Muscle layer of duodenum (tissue), 2 donors: ENCODE measurements at regions not wholly inside any gene's neighbourhood (a gene's known extent, or its start where the extent isn't known, plus 50 kb on each side); places are given as distances from the start of the nearest gene placed in this dataset.

Experiments used
- H3K27ac ChIP-seq: one replicate; pipeline ENCODE4 v1.7.0; 2013; ENCODE audit warnings: mild to moderate bottlenecking, low read length
- H3K27me3 ChIP-seq: one replicate; pipeline ENCODE4 v1.7.0; 2013; ENCODE audit warnings: low read depth, mild to moderate bottlenecking, control low read depth, low read length
- H3K36me3 ChIP-seq, 2 donors: one replicate each; pipeline ENCODE4 v1.7.0; 2013; ENCODE audit warnings: low read length in 2 of 2, control low read depth in 1 of 2, mild to moderate bottlenecking in 1 of 2; ENCODE audit not compliant: insufficient read depth in 2 of 2, control insufficient read depth in 1 of 2
- H3K4me1 ChIP-seq, 2 donors: one replicate each; pipeline ENCODE4 v1.7.0; 2013; ENCODE audit warnings: low read length in 2 of 2, mild to moderate bottlenecking in 2 of 2, control low read depth in 1 of 2, moderate library complexity in 1 of 2; ENCODE audit not compliant: insufficient read depth in 2 of 2, control insufficient read depth in 1 of 2
- H3K4me3 ChIP-seq, 2 donors: one replicate each; pipeline ENCODE4 v1.7.0; 2013; ENCODE audit warnings: low read length in 2 of 2, low read depth in 1 of 2, mild to moderate bottlenecking in 1 of 2
- H3K9me3 ChIP-seq, 2 donors: one replicate each; pipeline ENCODE4 v1.7.0; 2013; ENCODE audit warnings: low read length in 2 of 2, control low read depth in 1 of 2, mild to moderate bottlenecking in 1 of 2; ENCODE audit not compliant: control insufficient read depth in 1 of 2
- donor health status: healthy.

DNA sequence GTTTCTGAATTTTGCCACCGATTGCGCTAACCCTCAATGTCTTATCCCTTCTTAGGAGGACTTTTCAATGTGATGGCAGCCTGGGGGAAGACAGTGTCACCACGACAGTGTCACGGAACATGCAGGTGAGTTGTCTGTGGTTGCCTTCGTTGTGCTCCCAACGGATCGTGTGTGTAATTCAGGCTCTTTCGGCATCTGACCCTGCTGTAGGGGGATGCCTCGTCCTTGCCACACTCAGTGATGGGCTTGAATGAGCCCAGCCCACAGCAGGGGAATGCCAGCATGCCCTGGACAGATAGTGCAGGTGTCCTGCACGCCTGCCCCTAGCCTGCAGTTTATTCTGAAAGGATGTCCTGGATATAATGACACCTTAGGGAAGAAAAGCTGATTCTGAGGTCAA, 123.8 kb upstream of the RTL1 start:
- no peaks in the 10 kb centered on the region for H3K4me1 ChIP-seq
- H3K9me3 ChIP-seq = no peaks in the 10 kb centered on the region
- H3K36me3 ChIP-seq = peaks cover 0 to 4% of the 10 kb centered on the region in 2 donors
- no peaks in the 10 kb centered on the region for H3K27me3 ChIP-seq
- H3K27ac ChIP-seq = no peak overlapping the region
- no peak overlapping the region for H3K4me3 ChIP-seq

DNA sequence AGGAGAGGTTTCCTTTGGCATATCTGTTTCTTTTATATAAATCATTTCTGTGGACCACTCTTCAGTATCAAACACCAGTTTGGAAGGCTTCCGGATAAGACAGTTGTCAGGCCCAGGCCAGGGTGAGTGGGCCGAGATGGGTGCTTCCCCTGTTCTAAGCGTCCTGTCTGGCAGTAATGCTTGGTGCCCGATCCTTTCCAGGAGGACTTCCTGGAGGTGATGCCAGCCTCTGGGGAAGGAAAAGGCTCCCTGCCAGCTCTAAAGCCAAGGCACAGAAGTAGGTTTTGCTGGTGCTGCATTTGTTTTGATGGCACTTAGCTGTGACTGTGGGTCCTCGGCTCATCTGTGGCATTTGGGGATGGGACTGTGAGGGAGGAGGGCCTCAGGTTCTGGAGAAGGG, 124.4 kb upstream of the RTL1 start:
- no peaks in the 10 kb centered on the region for H3K4me1 ChIP-seq
- no peaks in the 10 kb centered on the region for H3K27me3 ChIP-seq
- H3K36me3 ChIP-seq = peaks cover 0 to 4% of the 10 kb centered on the region in 2 donors
- no peak overlapping the region for H3K27ac ChIP-seq
- no peak overlapping the region for H3K4me3 ChIP-seq
- no peaks in the 10 kb centered on the region for H3K9me3 ChIP-seq

DNA sequence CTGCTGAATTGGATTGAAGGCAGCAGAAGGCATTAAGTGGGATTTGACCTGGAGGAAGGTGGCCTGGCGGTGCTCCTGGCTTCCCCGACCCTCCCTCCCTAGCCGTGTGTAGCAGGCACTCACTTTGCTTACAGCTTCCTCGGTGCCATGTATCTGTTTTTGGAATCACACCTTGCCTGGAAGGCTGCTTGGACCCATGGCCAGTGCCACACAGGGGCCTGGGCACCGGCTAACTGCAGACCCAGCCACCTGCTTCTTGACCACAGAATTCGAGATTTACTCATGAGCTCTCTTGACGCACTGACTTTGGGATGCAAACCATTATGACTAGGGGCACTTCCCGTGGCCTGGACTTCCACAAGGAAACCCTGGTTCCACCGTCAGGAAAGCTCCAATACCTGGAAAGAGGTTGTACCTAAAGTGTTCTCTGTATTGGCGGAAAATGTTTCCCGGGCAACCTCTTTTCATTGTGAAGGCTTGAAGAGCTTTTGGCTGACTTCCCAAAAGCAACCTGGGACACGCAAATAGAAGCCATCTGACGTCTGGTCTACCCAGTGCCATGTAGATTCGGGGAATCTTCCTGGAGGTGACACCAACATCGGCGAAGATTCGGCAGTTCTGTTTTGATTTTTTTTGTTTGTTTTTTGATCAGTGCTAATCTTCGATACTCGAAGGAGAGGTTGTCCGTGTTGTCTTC, 125.6 kb upstream of the RTL1 start:
- Histone ChIP-seq H3K4me1 (no peaks in the 10 kb centered on the region), H3K4me3 (no peak overlapping the region), H3K27me3 (no peaks in the 10 kb centered on the region), H3K27ac (no peak overlapping the region), H3K36me3 (peaks cover 0 to 4% of the 10 kb centered on the region in 2 donors), H3K9me3 (no peaks in the 10 kb centered on the region)

DNA sequence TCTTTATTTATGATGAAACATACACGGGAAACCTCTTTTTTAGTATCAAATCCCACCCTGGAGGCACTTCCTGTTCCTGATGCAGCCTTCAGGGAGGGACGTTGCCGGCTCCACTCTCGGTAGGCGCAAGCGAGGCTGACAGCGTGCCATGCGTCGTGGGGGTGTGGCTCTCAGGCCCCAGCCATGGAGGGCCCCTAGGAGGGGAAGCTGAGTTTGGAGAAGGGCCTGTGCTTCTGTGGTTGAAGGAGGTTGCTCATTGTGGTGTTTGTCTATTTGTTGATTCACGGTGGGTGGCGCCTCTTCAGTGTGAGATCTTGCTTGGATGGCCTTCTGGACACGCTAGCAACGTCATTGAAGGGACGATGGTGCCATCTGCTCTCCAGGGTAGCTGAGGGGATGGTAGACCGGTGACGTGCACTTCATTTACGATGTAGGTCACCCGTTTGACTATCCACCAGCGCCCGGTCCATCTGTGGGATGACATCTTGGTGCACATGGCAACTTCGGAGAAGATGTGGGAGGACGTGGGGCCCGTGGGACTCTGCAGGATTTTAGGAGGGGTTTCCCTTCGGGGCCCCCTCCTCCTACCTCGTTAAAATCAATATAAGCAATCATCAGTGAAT, 126.3 kb upstream of the RTL1 start:
- H3K4me1 ChIP-seq = no peaks in the 10 kb centered on the region
- peaks cover 0 to 4% of the 10 kb centered on the region in 2 donors for H3K36me3 ChIP-seq
- H3K27ac ChIP-seq = no peak overlapping the region
- H3K4me3 ChIP-seq = no peak overlapping the region
- no peaks in the 10 kb centered on the region for H3K27me3 ChIP-seq
- no peaks in the 10 kb centered on the region for H3K9me3 ChIP-seq

DNA sequence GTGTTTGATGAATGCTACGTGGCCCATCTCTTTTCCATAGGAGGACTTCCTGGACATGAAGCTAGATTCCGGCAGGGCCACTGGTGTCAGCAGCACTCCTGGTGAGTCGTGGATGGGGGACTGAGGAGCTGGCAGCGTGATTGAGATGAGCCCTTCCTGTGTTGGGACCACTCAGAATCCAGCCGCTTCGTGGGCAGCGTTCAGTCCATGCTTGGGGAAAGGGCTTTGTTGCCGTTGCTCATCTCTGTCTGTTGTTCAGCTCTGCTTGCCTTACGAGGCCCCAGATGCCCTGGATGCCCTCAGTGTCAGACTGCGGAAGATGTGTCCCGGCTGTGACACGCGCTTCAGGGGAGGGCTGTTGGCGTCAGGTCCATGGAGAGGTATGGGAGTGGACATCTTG, 127.1 kb upstream of the RTL1 start:
- Histone ChIP-seq H3K27ac (no peak overlapping the region), H3K36me3 (peaks cover 0 to 4% of the 10 kb centered on the region in 2 donors), H3K4me1 (no peaks in the 10 kb centered on the region), H3K4me3 (no peak overlapping the region), H3K9me3 (no peaks in the 10 kb centered on the region), H3K27me3 (no peaks in the 10 kb centered on the region)

DNA sequence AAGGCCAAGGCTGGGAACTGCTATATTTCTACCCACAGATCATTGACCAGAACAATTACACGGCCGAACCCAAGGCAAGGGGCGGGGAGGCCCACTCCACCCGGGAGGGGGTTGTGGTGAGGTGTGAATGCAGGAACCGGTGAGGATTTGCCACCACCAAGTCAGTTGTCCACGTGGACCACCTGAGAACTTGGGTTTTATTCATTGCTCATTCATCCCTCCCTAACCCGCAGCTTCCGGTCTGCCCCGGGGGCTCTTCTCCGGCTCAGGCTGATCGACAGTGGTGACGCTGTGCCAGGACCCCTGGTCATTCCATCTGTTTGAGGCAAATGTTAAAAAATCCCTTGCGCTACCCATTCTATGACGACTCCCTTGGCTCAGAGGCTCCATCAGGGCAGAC, 127.7 kb upstream of the RTL1 start:
- H3K36me3 ChIP-seq = peaks cover 0 to 3% of the 10 kb centered on the region in 2 donors
- H3K27ac ChIP-seq = no peak overlapping the region
- H3K4me3 ChIP-seq = no peak overlapping the region
- no peaks in the 10 kb centered on the region for H3K27me3 ChIP-seq
- H3K4me1 ChIP-seq = no peaks in the 10 kb centered on the region
- no peaks in the 10 kb centered on the region for H3K9me3 ChIP-seq

DNA sequence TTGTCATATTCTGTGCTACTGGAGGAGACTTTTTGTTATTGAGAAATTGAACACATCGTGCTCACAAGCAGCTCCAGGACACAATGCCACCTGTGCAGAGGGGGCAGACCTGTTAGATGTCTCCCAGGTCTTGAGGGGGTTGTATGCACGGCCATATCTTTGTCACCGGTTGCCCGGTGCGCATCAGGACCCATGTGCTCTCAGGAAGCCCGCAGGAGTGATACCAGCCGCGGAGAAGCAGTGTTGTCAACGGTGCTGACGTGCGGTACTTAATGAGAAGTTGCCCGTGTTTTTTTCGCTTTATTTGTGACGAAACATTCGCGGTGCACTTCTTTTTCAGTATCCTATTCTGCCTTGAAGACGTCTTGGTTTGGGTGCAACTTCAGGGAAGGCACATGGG, 128.2 kb upstream of the RTL1 start:
- Histone ChIP-seq H3K36me3 (no peaks in the 10 kb centered on the region), H3K27me3 (no peaks in the 10 kb centered on the region), H3K4me3 (no peak overlapping the region), H3K27ac (no peak overlapping the region), H3K9me3 (no peaks in the 10 kb centered on the region), H3K4me1 (no peaks in the 10 kb centered on the region)

DNA sequence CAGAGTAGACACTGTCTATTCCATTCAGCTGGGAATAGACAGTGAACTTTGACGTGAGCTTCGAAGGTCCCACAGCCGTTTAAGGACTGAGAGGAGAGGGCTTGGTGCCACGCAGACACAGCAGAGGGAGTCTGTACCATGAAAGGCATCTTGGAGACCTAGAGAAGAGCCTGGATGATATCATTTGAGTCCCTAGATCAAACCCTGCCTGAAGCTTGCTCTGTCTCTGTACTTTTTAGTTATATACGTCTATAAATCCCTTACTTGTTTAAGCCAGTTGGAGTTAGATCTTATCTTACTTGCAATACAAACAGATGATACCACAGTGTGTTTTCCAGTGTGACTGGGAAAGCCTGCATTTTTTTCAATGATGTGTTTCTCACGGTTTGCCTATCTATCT, 128.9 kb upstream of the RTL1 start:
- Histone ChIP-seq H3K4me3 (no peak overlapping the region), H3K27me3 (no peaks in the 10 kb centered on the region), H3K36me3 (no peaks in the 10 kb centered on the region), H3K4me1 (no peaks in the 10 kb centered on the region), H3K9me3 (no peaks in the 10 kb centered on the region), H3K27ac (no peak overlapping the region)

DNA sequence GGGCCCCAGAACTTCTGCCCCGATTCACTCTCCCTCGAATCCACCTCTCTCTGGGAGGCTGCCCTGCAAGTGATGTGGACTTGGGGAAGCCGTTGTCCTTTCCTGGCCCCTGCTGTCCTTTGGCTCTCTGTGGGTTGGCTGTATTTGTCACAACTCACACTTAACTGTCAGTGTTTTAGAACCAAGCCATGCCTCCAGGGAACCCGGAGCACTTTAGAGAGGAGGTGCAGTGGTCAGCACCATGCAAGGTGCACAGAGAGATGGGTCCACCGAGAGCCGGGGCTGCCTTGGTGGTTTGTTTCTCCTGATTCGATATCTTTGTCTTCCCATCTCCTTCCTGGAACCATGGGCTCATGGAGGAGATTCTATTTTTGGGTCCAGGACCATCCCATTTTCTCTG, 129.5 kb upstream of the RTL1 start:
- Histone ChIP-seq H3K4me1 (no peaks in the 10 kb centered on the region), H3K4me3 (no peak overlapping the region), H3K9me3 (no peaks in the 10 kb centered on the region), H3K27ac (no peak overlapping the region), H3K36me3 (no peaks in the 10 kb centered on the region), H3K27me3 (no peaks in the 10 kb centered on the region)

DNA sequence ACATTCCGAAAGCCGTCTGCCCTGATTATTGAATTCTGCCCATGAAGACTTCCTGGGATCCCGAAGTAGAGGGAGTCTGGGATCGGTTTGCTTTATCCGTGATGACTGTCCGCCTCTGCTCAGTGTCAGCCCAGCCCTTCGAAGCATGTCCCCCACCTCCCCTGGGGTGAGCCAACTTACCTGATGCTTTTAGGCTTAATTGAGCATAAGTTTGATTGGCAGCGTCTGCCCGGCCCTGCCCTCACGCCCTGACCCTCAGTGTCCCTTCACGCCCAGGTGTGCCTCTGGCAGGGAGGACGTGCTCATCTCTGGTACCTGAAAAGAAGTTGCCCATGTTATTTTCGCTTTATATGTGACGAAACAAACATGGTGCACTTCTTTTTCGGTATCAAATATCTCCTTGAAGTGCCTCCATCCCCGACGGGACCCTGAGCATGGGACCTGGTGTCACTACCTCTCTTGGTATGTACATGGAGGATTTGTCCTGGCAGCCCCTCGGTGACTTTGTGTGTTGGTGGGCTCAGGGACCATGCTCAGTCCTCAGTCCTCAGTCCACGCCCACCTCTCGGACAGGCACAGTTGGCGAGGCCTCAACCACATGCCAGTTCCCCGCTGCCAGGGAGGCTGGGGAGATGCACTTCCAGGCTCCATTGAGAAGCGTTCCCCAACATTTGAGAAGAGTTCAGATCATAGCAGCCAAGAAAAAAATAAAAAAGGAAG, 130.1 kb upstream of the RTL1 start:
- Histone ChIP-seq H3K4me3 (no peak overlapping the region), H3K4me1 (no peaks in the 10 kb centered on the region), H3K9me3 (no peaks in the 10 kb centered on the region), H3K36me3 (no peaks in the 10 kb centered on the region), H3K27me3 (no peaks in the 10 kb centered on the region), H3K27ac (no peak overlapping the region)

DNA sequence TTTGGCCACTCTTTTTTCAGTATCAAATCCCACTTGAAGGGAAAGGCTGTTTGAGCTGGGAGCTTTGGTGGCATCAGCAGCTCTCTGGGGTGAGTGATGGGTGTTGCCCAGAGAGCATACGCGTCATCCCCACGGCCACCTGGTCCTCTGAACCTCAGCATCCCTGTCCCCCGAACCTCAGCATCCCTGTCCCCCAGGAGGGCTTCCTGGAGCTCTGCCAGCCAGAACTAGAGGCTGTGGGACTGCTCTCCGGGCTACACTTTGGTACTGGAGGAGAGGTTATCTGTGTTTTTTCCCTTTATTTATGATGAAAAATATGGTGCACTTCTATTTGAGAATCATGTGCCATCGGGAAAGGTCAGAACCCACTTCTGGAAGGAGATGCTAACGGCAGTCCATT, 131.5 kb upstream of the RTL1 start:
- Histone ChIP-seq H3K4me3 (no peak overlapping the region), H3K4me1 (no peaks in the 10 kb centered on the region), H3K27ac (no peak overlapping the region), H3K27me3 (no peaks in the 10 kb centered on the region), H3K36me3 (no peaks in the 10 kb centered on the region), H3K9me3 (no peaks in the 10 kb centered on the region)
